Transverse colon (tissue), 4 donors: ENCODE measurements at regions not wholly inside any gene's neighbourhood (a gene's known extent, or its start where the extent isn't known, plus 50 kb on each side); places are given as distances from the start of the nearest gene placed in this dataset.

Experiments used
- DNase-seq: peaks from one replicate; pipeline ENCODE4 v3.0.0-alpha.2; 2019
- H3K27ac ChIP-seq, 4 donors: fragments of 200-600 bp; sonication (generic); 2 replicates each; pipeline ENCODE4 v1.5.1; 2016 to 2018; ENCODE audit warnings: inconsistent platforms in 4 of 4
- H3K27me3 ChIP-seq: fragments of 200-600 bp; sonication (generic); 2 replicates; pipeline ENCODE4 v1.5.1; 2017; ENCODE audit warnings: inconsistent platforms
- H3K36me3 ChIP-seq, 4 donors: fragments of 200-600 bp; sonication (generic); 2 replicates each; pipeline ENCODE4 v1.5.1; 2017 to 2019; ENCODE audit warnings: inconsistent platforms in 4 of 4
- H3K4me1 ChIP-seq, 4 donors: fragments of 200-600 bp; sonication (generic); 2 replicates each; pipeline ENCODE4 v1.5.1; 2017 to 2020; ENCODE audit warnings: inconsistent platforms in 4 of 4
- H3K4me3 ChIP-seq, 4 donors: fragments of 200-600 bp; sonication (generic); 1 replicate in 1 of 4; 2 replicates in 3 of 4; pipeline versions ENCODE4 v1.5.1 to v1.6.1; 2017 to 2019; ENCODE audit warnings: inconsistent platforms in 4 of 4
- H3K9me3 ChIP-seq, 2 donors: fragments of 200-600 bp; sonication (generic); 2 replicates each; pipeline ENCODE4 v1.5.1; 2017 to 2019; ENCODE audit warnings: inconsistent platforms in 2 of 2
- CTCF ChIP-seq, 5 experiments: fragments of 200-600 bp in 3 of 5; fragments of 450-650 bp in 2 of 5; sonication (generic) in 3 of 5; IDR thresholded peaks; 1 replicate in 2 of 5; 2 replicates in 3 of 5; pipeline ENCODE4 v1.5.1; 2016 to 2017; ENCODE audit warnings: antibody characterized with exemption in 5 of 5, inconsistent platforms in 3 of 5, mild to moderate bottlenecking in 2 of 5, moderate library complexity in 1 of 5
- EP300 ChIP-seq: sonication (generic); formaldehyde crosslinking; IDR thresholded peaks from one replicate; pipeline ENCODE4 v1.6.1; 2017; ENCODE audit warnings: antibody characterized with exemption, low read depth
- POLR2A ChIP-seq: fragments of 450-650 bp; IDR thresholded peaks from one replicate; pipeline ENCODE4 v1.6.1; 2016; ENCODE audit warnings: antibody characterized with exemption, mild to moderate bottlenecking, moderate library complexity
- POLR2AphosphoS5 ChIP-seq, 3 donors: sonication (generic); formaldehyde crosslinking; IDR thresholded peaks; one replicate each; pipeline ENCODE4 v1.6.1; 2016; ENCODE audit warnings: antibody characterized with exemption in 3 of 3
- WGBS, 2 donors: methylation state at CpG; one replicate each; pipeline ENCODE4 v1.1.5; 2018; ENCODE audit warnings: low coverage in 1 of 2; 5-methylcytosine and 5-hydroxymethylcytosine counted together
- in situ Hi-C, 4 donors: fragments of 200-750 bp; cut with MboI; loops; one replicate each; pipeline versions ENCODE4 v1.15.0 to v1.15.1; 2017; ENCODE audit warnings: low sequenced_read_pairs in 3 of 4, low pct_ligation_motif_present in 1 of 4, low pct_unique_long_range_greater_than_20kb in 1 of 4
- intact Hi-C: fragments of 100-400 bp; cut with DNase I; formaldehyde crosslinking; loops from one replicate; pipeline ENCODE4 v1.15.1; 2023; ENCODE audit warnings: low total_unique reads

GRCh38 chrX:95875661-95876060 is 809.0 kb upstream of the DIAPH2 start:
- Histone ChIP-seq H3K4me1 (peaks cover 0 to 3% (median 0%) of the 10 kb centered on the region in 4 donors), H3K4me3 (no peak overlapping the region), H3K9me3 (no peaks in the 10 kb centered on the region), H3K27ac (peak overlapping the region in 3 of 4 donors; percentile 10 to 24 (median 23)), H3K27me3 (no peaks in the 10 kb centered on the region), H3K36me3 (no peaks in the 10 kb centered on the region)
- intact Hi-C loops = no loop called here
- TF ChIP-seq EP300 (no peak), POLR2AphosphoS5 (IDR thresholded peaks at IDR 0.05) (no peak), POLR2A (no peak), CTCF (IDR thresholded peaks at IDR 0.05) (no peak)
- 52% methylated on average over 1 of the region's 1 CpG; no CpG with 5 or more reads in 1 of the 2 donors for WGBS, 2 donors
- no peak for DNase-seq
- in situ Hi-C loops = no loop called here

- TF ChIP-seq POLR2A = no peak
- peak in 1 of 3 donors; percentile 50 for TF ChIP-seq POLR2AphosphoS5 (IDR thresholded peaks at IDR 0.05)
- no peak for TF ChIP-seq EP300
- no peak for TF ChIP-seq CTCF (IDR thresholded peaks at IDR 0.05)
- intact Hi-C loops = no loop called here
- in situ Hi-C loops = no loop called here
- Histone ChIP-seq H3K36me3 (no peaks in the 10 kb centered on the region), H3K27ac (peak overlapping the region in 1 of 4 donors; percentile 13), H3K4me3 (no peak overlapping the region), H3K27me3 (no peaks in the 10 kb centered on the region), H3K9me3 (no peaks in the 10 kb centered on the region), H3K4me1 (peaks cover 0 to 3% (median 0%) of the 10 kb centered on the region in 4 donors)
- WGBS, 2 donors = 31% methylated on average over 4 of the region's 4 CpGs; no CpG with 5 or more reads in 1 of the 2 donors
- peak; percentile 9 for DNase-seq
These were observed 805.8 kb upstream of the DIAPH2 start for GRCh38 chrX:95878874-95879273.

- Histone ChIP-seq H3K27ac (peak overlapping the region in 3 of 4 donors; percentile 40 to 66 (median 58)), H3K4me1 (peaks cover 0 to 17% (median 5%) of the 10 kb centered on the region in 4 donors), H3K4me3 (no peak overlapping the region), H3K27me3 (no peaks in the 10 kb centered on the region), H3K36me3 (no peaks in the 10 kb centered on the region), H3K9me3 (no peaks in the 10 kb centered on the region)
- WGBS, 2 donors = 20 to 52% methylated on average over 2 of the region's 2 CpGs
- TF ChIP-seq POLR2A = no peak
- TF ChIP-seq CTCF (IDR thresholded peaks at IDR 0.05) = no peak
- TF ChIP-seq EP300 = no peak
- TF ChIP-seq POLR2AphosphoS5 (IDR thresholded peaks at IDR 0.05) = no peak
- in situ Hi-C loops (no loop called here), intact Hi-C loops (no loop called here)
- no peak for DNase-seq
These were observed 800.5 kb upstream of the DIAPH2 start for GRCh38 chrX:95884186-95884585.

GRCh38 chrX:95885074-95885473 is 799.6 kb upstream of the DIAPH2 start:
- Histone ChIP-seq H3K27me3 (no peaks in the 10 kb centered on the region), H3K4me3 (no peak overlapping the region), H3K4me1 (peaks cover 0 to 17% (median 5%) of the 10 kb centered on the region in 4 donors), H3K9me3 (no peaks in the 10 kb centered on the region), H3K27ac (peak overlapping the region; percentile 58 to 66 (median 62)), H3K36me3 (no peaks in the 10 kb centered on the region)
- in situ Hi-C loops = no loop called here
- peak; percentile 30 for DNase-seq
- 28% methylated on average over 3 of the region's 3 CpGs; no CpG with 5 or more reads in 1 of the 2 donors for WGBS, 2 donors
- intact Hi-C loops = no loop called here
- TF ChIP-seq POLR2A (no peak), POLR2AphosphoS5 (IDR thresholded peaks at IDR 0.05) (peak; percentile 26 to 65 (median 48))

- H3K9me3 ChIP-seq = no peaks in the 10 kb centered on the region
- H3K27me3 ChIP-seq = no peaks in the 10 kb centered on the region
- in situ Hi-C loops (no loop called here), intact Hi-C loops (no loop called here)
- TF ChIP-seq EP300 (no peak), POLR2AphosphoS5 (IDR thresholded peaks at IDR 0.05) (peak in 2 of 3 donors; percentile 42 to 74), POLR2A (peak; percentile 52)
- DNase-seq = peak; percentile 51
- H3K27ac ChIP-seq = peak overlapping the region in 1 of 4 donors; percentile 35
- H3K4me3 ChIP-seq = no peak overlapping the region
- no peaks in the 10 kb centered on the region for H3K36me3 ChIP-seq
- WGBS, 2 donors = 78% methylated on average over 1 of the region's 1 CpG; no CpG with 5 or more reads in 1 of the 2 donors
- peaks cover 0 to 15% (median 5%) of the 10 kb centered on the region in 4 donors for H3K4me1 ChIP-seq
These were observed 795.4 kb upstream of the DIAPH2 start for GRCh38 chrX:95889279-95889678.
